Left ventricle myocardium superior (tissue), 1 donor: ENCODE measurements at regions not wholly inside any gene's neighbourhood (a gene's known extent, or its start where the extent isn't known, plus 50 kb on each side); places are given as distances from the start of the nearest gene placed in this dataset.
"Not testable (repeated sequence)": the region's sequence is repeated elsewhere in the genome, so short reads cannot be mapped to it uniquely, and the experiment has no call there.

Experiments
- ATAC-seq: fragments of 200-7000 bp; cut with Tn5 transposase; one replicate; pipeline ENCODE4 v1.9.1; 2020; ENCODE audit warnings: mild to moderate bottlenecking, moderate library complexity
- DNase-seq: peaks from one replicate; pipeline ENCODE4 v3.0.0-alpha.2; 2020
- intact Hi-C: fragments of 100-400 bp; cut with micrococcal nuclease; formaldehyde crosslinking; loops from one replicate; pipeline ENCODE4 v1.11.0; 2022
- donor health status: DM: no; HTN: yes; CAD: no; lungs with severe emphysema.

DNA sequence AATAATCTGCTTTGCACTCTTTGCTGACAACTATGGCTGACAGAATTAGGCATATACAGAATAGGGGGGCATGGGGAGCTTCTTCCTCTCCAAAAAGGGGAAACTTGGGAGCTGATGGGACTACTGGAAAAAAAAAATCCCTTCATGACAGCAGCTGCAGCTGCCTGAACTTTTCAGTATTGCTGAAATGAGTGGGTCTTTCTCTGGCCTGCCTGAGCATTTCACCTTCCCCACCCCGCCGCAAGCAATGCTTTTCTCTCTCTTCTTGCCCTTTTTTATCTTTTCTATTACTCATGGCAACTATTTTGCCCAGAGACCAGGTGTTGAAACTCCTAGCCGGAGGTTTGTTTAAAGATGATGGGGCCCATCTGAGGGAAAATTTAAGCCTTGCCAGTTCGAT lies 244.9 kb downstream of the SEMA3D start:
- DNase-seq (no peak), ATAC-seq (no peak)
- intact Hi-C loops = no loop called here

GRCh38 chr7:84941291-84941690 lies 245.6 kb downstream of the SEMA3D start:
- intact Hi-C loops = no loop called here
- no peak for ATAC-seq
- no peak for DNase-seq

DNA sequence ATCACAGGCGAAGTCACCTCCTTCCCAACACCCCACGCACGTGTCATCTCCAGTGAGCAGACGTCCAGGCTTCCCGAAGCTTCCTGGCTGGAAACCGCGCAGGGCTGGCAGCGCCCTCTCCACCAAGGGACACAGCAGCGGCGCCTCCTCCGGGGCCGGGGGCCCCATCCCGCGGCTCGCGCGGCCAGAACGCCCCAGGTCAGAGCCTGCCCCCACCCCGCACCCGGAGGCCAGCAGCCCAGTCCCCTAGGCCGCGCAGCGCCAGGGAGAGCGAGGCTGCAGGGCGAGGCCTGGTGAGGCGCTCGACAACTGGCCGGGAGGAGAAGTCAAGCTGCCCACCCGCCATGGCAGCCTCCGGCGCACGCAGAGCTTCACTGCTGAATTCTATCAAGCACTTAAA lies 247.0 kb downstream of the SEMA3D start:
- intact Hi-C loops = no loop called here
- ATAC-seq (no peak), DNase-seq (peak; percentile 24)

- ATAC-seq = no peak
- intact Hi-C loops = no loop called here
- peak; percentile 20 for DNase-seq
Measured at GRCh38 chr7:84939442-84939841, 247.4 kb downstream of the SEMA3D start.

DNA sequence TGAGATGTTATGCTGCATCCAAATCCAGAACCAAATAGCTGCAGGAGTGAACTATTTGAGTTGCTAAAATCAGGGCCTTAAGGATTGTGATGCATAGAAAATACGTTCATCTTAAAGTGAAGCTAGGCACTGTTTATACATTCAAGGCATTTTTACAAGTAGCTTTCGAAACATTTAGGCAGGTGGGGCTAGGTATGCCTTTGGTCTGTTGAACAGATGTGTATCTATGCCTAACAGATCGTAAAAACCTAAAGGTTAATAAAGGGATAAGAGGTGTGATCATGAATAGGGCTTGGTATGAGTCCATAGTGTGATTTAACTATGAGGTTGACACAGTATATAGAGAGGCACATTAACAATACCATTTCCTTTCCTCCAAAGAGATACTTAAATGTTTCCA lies 262.5 kb downstream of the SEMA3D start:
- intact Hi-C loops = no loop called here
- ATAC-seq = no peak
- DNase-seq = no peak

DNA sequence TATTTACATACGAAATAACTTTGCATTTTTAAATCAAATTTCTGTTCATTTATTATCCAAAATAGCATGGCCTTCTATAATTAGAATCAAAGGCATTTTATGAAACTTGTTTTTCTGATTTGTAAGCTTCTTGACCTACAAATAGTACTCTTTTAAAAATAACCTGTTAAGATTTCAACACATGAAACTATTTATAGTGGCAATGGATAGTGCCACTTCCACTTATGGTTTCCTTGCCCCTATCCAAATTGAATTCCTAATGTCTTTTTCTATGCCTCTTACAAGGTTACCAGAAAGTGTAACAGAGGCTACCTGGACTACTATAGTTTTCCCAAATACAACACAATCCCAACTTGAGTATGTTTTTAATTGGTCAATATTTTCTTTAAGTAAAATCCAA lies 263.5 kb downstream of the SEMA3D start:
- intact Hi-C loops = no loop called here
- no peak for DNase-seq
- ATAC-seq = peak; percentile 46

GRCh38 chr7:84921154-84921553 lies 265.7 kb downstream of the SEMA3D start:
- no peak for ATAC-seq
- intact Hi-C loops = no loop called here
- DNase-seq = no peak

DNA sequence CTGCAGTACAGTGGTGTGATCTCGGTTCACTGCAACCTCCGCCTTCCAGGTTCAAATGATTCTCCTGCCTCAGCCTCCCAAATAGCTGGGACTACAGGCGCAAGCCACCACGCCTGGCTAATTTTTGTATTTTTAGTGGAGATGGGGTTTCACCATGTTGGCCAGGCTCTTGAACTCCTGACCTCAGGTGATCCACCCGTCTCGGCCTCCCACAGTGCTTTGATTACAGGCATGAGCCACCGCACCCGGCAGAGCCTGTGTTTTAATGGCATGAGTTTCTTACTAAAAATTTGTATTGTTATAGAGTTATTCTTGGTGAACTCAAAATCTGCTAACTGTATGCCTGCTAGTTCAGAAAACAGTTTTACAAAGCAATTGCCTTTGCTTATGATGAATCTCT lies 269.9 kb downstream of the SEMA3D start:
- intact Hi-C loops, DNase-seq, ATAC-seq: not testable (repeated sequence)

DNA sequence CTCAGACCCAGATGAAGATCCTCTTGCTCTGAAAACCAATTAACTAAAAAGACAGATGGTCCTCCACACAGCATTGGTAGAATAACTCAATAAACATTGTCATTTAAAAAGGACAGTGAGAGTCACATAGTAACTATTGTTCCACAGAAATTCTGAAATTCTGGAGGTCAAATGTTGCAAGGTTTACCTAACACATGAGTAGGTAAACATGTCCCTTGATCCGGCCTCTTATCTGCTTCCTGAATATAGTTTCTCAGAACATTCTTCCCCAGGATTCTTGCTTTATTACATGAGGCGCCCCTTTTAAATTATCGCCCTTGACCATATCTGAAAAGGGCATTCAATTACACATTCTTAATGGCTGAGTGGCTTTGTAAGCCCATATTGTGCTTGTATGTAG lies 270.7 kb downstream of the SEMA3D start:
- no peak for ATAC-seq

DNA sequence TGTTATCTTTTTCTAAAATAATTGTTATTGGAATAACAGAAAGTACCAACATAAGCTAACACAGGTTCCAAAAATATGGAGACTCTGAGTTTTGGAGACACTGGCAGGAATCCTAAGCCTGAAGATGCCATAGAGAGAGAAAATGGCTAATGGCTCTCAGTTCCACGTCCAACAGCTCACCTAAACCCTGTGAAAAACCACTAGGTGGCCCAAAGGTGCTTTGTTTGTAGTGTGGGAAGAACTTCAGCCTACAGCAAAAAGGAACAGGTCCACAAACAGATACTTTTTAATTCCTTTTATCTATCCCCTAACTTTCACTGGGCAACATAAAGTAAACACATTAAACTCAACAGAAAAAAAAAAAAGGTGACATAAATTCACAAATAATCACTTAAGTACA lies 272.3 kb downstream of the SEMA3D start:
- ATAC-seq (no peak), DNase-seq (no peak)
- intact Hi-C loops = no loop called here

More for the DNA sequence above, 270.7 kb downstream of the SEMA3D start:
- DNase-seq = no peak
- intact Hi-C loops = no loop called here

DNA sequence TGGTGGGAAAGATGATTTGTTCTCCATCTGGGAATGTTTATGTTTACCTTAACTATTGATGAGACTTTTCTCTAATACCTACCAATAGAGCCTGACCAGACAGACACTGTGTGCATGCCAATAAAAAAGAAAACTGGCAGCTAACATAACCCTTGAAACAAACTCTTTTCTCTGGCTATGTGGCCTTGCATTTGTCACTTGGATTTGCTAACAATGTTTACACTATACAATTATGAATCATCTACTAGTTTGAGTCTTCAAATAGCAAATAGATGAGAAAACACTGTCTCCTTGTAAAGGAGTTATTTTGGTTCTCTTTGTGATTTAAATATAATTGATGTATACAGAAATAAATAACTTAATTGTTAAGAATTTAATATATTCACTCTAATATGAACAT lies 273.1 kb downstream of the SEMA3D start:
- ATAC-seq = no peak
- no peak for DNase-seq
- intact Hi-C loops = no loop called here

DNA sequence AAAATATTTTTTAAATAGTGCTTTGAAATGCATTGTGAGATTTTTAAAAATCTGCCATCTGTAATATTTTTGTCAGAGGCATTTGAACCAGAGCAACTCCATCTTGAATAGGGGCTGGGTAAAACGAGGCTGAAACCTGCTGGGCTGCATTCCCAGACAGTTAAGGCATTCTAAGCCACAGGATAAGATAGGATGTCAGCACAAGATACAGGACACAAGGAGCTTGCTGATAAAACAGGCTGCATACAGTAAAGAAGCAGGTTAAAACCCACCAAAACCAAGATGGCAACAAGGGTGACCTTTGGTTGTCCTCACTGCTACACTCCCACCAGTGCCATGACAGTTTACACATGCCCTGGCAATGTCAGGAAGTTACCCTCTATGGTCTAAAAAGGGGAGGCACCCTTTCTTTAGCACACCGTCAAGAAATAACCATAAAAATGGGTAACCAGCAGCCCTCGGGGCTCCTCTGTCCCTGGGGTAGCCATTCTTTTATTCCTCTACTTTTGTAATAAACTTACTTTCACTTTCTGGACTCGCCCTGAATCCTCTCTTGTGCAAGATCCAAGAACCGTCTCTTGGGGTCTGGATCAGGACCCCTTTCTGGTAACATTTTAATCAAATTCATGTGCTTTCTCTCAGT lies 273.7 kb downstream of the SEMA3D start:
- intact Hi-C loops = no loop called here
- ATAC-seq (no peak), DNase-seq (no peak)

GRCh38 chr7:84912537-84912936 lies 274.3 kb downstream of the SEMA3D start:
- DNase-seq = no peak
- no peak for ATAC-seq
- intact Hi-C loops = no loop called here

- ATAC-seq = no peak
- intact Hi-C loops = no loop called here
- no peak for DNase-seq
Measured at GRCh38 chr7:84912018-84912417, 274.8 kb downstream of the SEMA3D start.

GRCh38 chr7:84911077-84911476 lies 275.8 kb downstream of the SEMA3D start:
- ATAC-seq (no peak), DNase-seq (no peak)
- intact Hi-C loops = no loop called here

GRCh38 chr7:84910322-84910721 lies 276.5 kb downstream of the SEMA3D start:
- ATAC-seq, DNase-seq, intact Hi-C loops: not testable (repeated sequence)

DNA sequence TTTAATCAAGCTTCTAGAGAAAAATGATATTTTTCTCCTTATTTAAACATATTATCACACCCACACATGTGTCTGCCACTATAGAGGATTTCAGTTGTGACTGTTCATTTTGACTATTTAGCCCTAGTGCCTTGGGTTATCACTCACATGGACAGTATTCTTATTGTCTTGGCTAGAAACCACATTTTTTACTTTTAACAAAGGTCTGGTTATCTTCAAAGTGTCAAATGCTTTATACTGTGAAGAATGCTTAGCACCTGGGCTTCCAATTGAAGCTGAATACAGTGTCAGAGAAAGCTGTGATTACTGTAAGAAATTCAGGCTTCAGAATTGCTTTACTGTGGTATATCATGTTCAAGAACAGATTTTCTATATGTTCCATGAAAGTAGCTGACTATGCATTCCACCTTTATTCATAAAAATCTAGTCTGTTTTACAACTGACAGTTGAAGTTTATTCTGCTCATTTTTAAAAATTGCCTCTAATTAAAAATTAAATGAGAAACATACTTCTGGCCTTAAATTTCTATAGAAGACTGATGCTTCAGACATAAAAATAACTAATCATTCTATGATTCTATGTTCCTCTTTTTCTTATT lies 278.6 kb downstream of the SEMA3D start:
- intact Hi-C loops = no loop called here
- DNase-seq (no peak), ATAC-seq (no peak)

DNA sequence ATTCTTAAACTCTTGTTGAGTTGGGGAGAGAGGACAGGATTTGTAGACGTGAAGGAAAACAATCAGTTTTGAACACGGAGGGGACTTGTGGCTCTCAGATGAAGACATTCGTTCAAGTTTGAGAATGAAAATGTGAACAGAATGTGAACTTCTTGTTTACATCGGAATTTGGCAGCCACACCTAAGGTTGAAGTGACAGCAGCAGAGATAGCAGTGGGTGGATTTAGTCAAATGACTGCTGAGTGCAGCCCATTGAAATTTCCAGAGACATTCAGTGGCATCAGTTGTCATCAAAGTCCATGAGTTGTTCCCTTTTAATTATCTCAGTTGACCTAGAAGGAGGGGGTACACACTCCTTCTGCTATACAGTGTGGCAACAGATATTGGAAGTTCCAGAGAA lies 280.0 kb downstream of the SEMA3D start:
- ATAC-seq = no peak
- DNase-seq = no peak
- intact Hi-C loops = no loop called here

DNA sequence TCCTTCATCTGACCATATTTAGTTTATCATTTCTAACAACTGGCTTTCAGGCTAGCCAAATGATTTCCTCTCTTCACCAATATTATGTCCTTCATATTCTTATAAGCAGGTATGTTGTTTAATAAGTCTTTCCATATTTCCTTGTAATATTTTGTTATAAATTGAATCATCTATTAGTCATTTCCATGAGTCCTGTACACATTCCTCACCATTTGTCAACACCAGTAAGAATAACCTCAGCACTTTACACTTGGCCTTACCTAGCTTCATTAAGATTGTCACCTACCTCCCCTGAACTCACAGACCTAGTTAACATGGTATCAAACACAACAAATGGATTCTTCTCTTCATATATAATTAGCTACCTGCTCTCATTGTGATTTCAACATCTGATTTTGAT lies 282.3 kb downstream of the SEMA3D start:
- ATAC-seq (no peak), DNase-seq (no peak)
- intact Hi-C loops = no loop called here

DNA sequence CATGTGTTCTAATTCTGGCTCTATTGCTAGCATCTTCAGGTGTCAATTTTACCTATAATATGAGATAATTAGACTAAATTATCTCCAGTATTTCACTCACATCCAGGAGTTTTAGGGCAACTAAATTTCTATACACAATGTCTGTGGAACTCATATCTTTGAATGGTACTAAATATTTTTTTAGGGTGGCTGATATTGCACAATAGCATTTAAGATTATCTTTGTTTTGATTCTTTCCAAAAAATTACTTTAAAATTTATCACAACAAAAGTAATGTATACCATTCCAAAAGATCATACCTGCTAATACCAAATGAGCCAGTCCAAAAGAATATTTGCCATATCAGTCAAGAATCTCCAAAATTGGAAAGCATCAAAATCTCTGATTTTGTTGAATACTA lies 285.5 kb downstream of the SEMA3D start:
- ATAC-seq = no peak
- no peak for DNase-seq
- intact Hi-C loops = no loop called here

- intact Hi-C loops = no loop called here
- no peak for ATAC-seq
Measured at GRCh38 chr7:84900215-84900614, 286.6 kb downstream of the SEMA3D start.

More at GRCh38 chr7:84900215-84900614, 286.6 kb downstream of the SEMA3D start:
- no peak for DNase-seq
